ENCODE measurements at regions not wholly inside any gene's neighbourhood (a gene's known extent, or its start where the extent isn't known, plus 50 kb on each side); places are given as distances from the start of the nearest gene placed in this dataset.

- TF ChIP-seq YY1 (tag by site-specific recombination; IDR thresholded peaks at IDR 0.05) (no peak), ZSCAN30 (tag by site-specific recombination; IDR thresholded peaks at IDR 0.05) (no peak), RBAK (tag by site-specific recombination; IDR thresholded peaks at IDR 0.05) (no peak), BCL11A (tag by site-specific recombination; IDR thresholded peaks at IDR 0.05; ENCODE audit: low read depth) (no peak), ZBTB20 (tag by site-specific recombination; IDR thresholded peaks at IDR 0.05) (no peak), ZNF701 (tag by site-specific recombination; IDR thresholded peaks at IDR 0.05) (no peak), ZNF121 (tag by site-specific recombination; IDR thresholded peaks at IDR 0.05) (no peak)
- TF ChIP-seq, protein P1, sequence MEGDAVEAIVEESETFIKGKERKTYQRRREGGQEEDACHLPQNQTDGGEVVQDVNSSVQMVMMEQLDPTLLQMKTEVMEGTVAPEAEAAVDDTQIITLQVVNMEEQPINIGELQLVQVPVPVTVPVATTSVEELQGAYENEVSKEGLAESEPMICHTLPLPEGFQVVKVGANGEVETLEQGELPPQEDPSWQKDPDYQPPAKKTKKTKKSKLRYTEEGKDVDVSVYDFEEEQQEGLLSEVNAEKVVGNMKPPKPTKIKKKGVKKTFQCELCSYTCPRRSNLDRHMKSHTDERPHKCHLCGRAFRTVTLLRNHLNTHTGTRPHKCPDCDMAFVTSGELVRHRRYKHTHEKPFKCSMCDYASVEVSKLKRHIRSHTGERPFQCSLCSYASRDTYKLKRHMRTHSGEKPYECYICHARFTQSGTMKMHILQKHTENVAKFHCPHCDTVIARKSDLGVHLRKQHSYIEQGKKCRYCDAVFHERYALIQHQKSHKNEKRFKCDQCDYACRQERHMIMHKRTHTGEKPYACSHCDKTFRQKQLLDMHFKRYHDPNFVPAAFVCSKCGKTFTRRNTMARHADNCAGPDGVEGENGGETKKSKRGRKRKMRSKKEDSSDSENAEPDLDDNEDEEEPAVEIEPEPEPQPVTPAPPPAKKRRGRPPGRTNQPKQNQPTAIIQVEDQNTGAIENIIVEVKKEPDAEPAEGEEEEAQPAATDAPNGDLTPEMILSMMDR (tag by site-specific recombination; IDR thresholded peaks at IDR 0.05) = no peak
- TF ChIP-seq, protein P2, sequence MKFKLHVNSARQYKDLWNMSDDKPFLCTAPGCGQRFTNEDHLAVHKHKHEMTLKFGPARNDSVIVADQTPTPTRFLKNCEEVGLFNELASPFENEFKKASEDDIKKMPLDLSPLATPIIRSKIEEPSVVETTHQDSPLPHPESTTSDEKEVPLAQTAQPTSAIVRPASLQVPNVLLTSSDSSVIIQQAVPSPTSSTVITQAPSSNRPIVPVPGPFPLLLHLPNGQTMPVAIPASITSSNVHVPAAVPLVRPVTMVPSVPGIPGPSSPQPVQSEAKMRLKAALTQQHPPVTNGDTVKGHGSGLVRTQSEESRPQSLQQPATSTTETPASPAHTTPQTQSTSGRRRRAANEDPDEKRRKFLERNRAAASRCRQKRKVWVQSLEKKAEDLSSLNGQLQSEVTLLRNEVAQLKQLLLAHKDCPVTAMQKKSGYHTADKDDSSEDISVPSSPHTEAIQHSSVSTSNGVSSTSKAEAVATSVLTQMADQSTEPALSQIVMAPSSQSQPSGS (tag by site-specific recombination; IDR thresholded peaks at IDR 0.05; ENCODE audit: low read depth) = no peak
- TF ChIP-seq, protein P3, sequence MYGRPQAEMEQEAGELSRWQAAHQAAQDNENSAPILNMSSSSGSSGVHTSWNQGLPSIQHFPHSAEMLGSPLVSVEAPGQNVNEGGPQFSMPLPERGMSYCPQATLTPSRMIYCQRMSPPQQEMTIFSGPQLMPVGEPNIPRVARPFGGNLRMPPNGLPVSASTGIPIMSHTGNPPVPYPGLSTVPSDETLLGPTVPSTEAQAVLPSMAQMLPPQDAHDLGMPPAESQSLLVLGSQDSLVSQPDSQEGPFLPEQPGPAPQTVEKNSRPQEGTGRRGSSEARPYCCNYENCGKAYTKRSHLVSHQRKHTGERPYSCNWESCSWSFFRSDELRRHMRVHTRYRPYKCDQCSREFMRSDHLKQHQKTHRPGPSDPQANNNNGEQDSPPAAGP (tag by site-specific recombination; IDR thresholded peaks at IDR 0.05) = no peak
Measured at GRCh38 chr16:5577463-5577862, 479.9 kb upstream of the EEF2KMT start.

All from HEK293 (cell line).